Testis (tissue), 2 donors: ENCODE measurements at regions not wholly inside any gene's neighbourhood (a gene's known extent, or its start where the extent isn't known, plus 50 kb on each side); places are given as distances from the start of the nearest gene placed in this dataset.

Source experiments
- POLR2A ChIP-seq: fragments of 450-650 bp; IDR thresholded peaks from one replicate; pipeline ENCODE4 v1.6.1; 2017; ENCODE audit warnings: antibody characterized with exemption, mild to moderate bottlenecking, moderate library complexity
- TF ChIP-seq, protein P1 (sequence below), 3 experiments: fragments of 450-650 bp in 2 of 3; fragments of 200-600 bp in 1 of 3; sonication (generic) in 1 of 3; IDR thresholded peaks; one replicate each; pipeline ENCODE4 v1.5.1; 2016 to 2019; ENCODE audit warnings: antibody characterized with exemption in 3 of 3, mild to moderate bottlenecking in 2 of 3, moderate library complexity in 1 of 3

DNA sequence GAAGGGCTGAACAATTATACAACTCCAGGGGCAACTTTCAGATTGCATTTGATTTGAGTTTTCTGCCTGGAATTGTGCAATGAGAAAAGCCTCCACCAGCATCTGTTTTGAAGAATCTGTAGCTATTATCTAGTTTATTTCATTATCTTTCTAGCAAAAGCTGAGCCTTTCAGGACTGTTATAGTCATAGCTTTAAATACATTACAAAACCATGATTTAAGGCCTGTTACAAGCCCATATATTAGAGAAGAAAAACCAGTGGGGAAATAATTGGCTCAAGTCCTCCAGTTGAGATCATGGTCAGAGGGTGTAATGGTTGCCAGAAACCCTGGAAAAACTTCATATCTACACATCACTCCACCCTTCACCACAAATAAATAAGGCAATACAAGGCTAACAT is 676.2 kb downstream of the HDGFL1 start:
- TF ChIP-seq, protein P1, sequence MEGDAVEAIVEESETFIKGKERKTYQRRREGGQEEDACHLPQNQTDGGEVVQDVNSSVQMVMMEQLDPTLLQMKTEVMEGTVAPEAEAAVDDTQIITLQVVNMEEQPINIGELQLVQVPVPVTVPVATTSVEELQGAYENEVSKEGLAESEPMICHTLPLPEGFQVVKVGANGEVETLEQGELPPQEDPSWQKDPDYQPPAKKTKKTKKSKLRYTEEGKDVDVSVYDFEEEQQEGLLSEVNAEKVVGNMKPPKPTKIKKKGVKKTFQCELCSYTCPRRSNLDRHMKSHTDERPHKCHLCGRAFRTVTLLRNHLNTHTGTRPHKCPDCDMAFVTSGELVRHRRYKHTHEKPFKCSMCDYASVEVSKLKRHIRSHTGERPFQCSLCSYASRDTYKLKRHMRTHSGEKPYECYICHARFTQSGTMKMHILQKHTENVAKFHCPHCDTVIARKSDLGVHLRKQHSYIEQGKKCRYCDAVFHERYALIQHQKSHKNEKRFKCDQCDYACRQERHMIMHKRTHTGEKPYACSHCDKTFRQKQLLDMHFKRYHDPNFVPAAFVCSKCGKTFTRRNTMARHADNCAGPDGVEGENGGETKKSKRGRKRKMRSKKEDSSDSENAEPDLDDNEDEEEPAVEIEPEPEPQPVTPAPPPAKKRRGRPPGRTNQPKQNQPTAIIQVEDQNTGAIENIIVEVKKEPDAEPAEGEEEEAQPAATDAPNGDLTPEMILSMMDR (IDR thresholded peaks at IDR 0.05) = no peak
- TF ChIP-seq POLR2A = no peak
